Karpas-422 (cell line): ENCODE measurements at regions not wholly inside any gene's neighbourhood (a gene's known extent, or its start where the extent isn't known, plus 50 kb on each side); places are given as distances from the start of the nearest gene placed in this dataset.
"Not testable (repeated sequence)": the region's sequence is repeated elsewhere in the genome, so short reads cannot be mapped to it uniquely, and the experiment has no call there.

ENCODE experiments used
- DNase-seq: peaks from one replicate; pipeline ENCODE4 v3.0.0-alpha.2; 2015
- H2AFZ ChIP-seq: fragments of 200-600 bp; sonication (generic); 2 replicates; pipeline ENCODE4 v1.6.1; 2014; ENCODE audit warnings: antibody characterized with exemption, low read length, mixed read lengths
- H3K27ac ChIP-seq: fragments of 200-600 bp; sonication (generic); 2 replicates; pipeline ENCODE4 v1.5.1; 2014; ENCODE audit warnings: mild to moderate bottlenecking, low read length, moderate library complexity
- H3K27me3 ChIP-seq: fragments of 200-600 bp; sonication (generic); 2 replicates; pipeline ENCODE4 v1.6.1; 2014; ENCODE audit warnings: low read length, mixed read lengths
- H3K36me3 ChIP-seq: fragments of 200-600 bp; sonication (generic); 2 replicates; pipeline ENCODE4 v1.6.1; 2014; ENCODE audit warnings: low read length, mixed read lengths; ENCODE audit not compliant: insufficient read depth
- H3K4me1 ChIP-seq: fragments of 200-600 bp; sonication (generic); 2 replicates; pipeline ENCODE4 v1.6.1; 2014; ENCODE audit warnings: mild to moderate bottlenecking, low read length, mixed read lengths
- H3K4me2 ChIP-seq: fragments of 200-600 bp; sonication (generic); 2 replicates; pipeline ENCODE4 v1.6.1; 2014; ENCODE audit warnings: low read length, low read depth, mild to moderate bottlenecking; ENCODE audit not compliant: poor library complexity, severe bottlenecking
- H3K4me3 ChIP-seq: fragments of 200-600 bp; sonication (generic); 2 replicates; pipeline ENCODE4 v1.5.1; 2014; ENCODE audit warnings: mild to moderate bottlenecking, antibody characterized with exemption, low read length, mixed read lengths
- H3K79me2 ChIP-seq: fragments of 200-600 bp; sonication (generic); 2 replicates; pipeline ENCODE4 v1.6.1; 2014; ENCODE audit warnings: mild to moderate bottlenecking, low read length, mixed read lengths
- H3K9ac ChIP-seq: fragments of 200-600 bp; sonication (generic); 2 replicates; pipeline ENCODE4 v1.6.0; 2014; ENCODE audit warnings: low read length
- H3K9me2 ChIP-seq: fragments of 200-600 bp; sonication (generic), shearing (Covaris generic); replicated peaks from 2 replicates; pipeline ENCODE4 v1.6.0; 2014; ENCODE audit warnings: mild to moderate bottlenecking, low read length, moderate library complexity; ENCODE audit not compliant: insufficient read depth
- H3K9me3 ChIP-seq: fragments of 300-700, 200-600 bp; sonication (generic); 2 replicates; pipeline ENCODE4 v1.6.1; 2014; ENCODE audit warnings: low read length, mixed read lengths
- H4K20me1 ChIP-seq: fragments of 200-600 bp; sonication (generic); 2 replicates; pipeline ENCODE4 v1.6.1; 2014; ENCODE audit warnings: mild to moderate bottlenecking, antibody characterized with exemption, low read length, low read depth; ENCODE audit not compliant: insufficient read depth

DNA sequence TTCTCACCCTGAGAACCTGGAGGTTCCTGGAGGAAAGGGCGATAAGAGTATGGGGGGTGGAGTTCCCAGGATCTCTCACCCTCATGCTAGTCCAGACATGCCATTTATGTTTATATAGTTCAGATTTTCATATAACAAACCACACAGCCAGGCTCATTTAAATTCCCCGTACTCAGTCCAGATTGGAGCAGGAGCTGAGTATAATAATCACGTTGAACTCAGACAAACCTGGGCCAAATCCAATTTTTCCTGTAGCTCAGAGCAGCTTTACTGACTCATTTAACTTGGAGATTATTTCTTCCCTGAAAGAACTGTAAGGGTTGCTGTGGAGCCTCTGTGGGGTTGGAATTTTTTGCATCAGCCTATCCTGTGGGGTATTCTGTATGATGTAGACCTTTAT lies 660.8 kb downstream of the TMEM121 start:
- no peaks in the 10 kb centered on the region for H3K9me3 ChIP-seq
- H3K4me1 ChIP-seq: no peaks in the 10 kb centered on the region
- no peak overlapping the region for H3K4me2 ChIP-seq
- DNase-seq: no peak
- H2AFZ ChIP-seq: no peak overlapping the region
- no peak overlapping the region for H3K9ac ChIP-seq
- H3K9me2 ChIP-seq: no peaks in the 10 kb centered on the region
- no peak overlapping the region for H3K27ac ChIP-seq
- H3K36me3 ChIP-seq: no peaks in the 10 kb centered on the region
- H3K79me2 ChIP-seq: no peaks in the 10 kb centered on the region
- no peaks in the 10 kb centered on the region for H3K27me3 ChIP-seq
- no peak overlapping the region for H3K4me3 ChIP-seq
- no peaks in the 10 kb centered on the region for H4K20me1 ChIP-seq

GRCh38 chr14:106192701-106193100 lies 666.3 kb downstream of the TMEM121 start:
- DNase-seq, H4K20me1 ChIP-seq, H3K9ac ChIP-seq, H3K36me3 ChIP-seq, H3K9me3 ChIP-seq, H3K9me2 ChIP-seq, H2AFZ ChIP-seq, H3K4me3 ChIP-seq, H3K79me2 ChIP-seq, H3K27me3 ChIP-seq, H3K4me1 ChIP-seq, H3K4me2 ChIP-seq, H3K27ac ChIP-seq: not testable (repeated sequence)

DNA sequence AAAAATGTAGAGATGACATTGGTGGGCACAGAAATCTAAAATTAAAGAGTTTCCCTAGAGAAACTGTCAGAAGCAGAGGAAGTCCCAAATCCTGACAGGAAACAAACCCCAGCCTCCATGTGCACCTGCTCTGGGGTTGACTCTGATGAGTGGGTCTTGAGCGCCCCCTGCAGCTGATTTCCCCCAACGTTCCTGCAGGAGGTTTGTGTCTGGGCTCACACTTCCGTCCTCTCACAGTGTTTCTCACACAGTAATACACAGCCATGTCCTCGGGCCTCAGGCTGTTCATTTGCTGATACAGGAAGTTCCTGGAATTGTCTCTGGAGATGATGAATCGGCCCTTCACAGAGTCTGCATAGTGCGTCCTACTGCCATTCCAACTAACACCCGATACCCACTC lies 670.1 kb downstream of the TMEM121 start:
- H3K4me3 ChIP-seq, H3K9me2 ChIP-seq, H3K9me3 ChIP-seq, H3K27me3 ChIP-seq, H3K4me1 ChIP-seq, H3K4me2 ChIP-seq, DNase-seq, H2AFZ ChIP-seq, H3K79me2 ChIP-seq, H3K27ac ChIP-seq, H4K20me1 ChIP-seq, H3K36me3 ChIP-seq, H3K9ac ChIP-seq: not testable (repeated sequence)

DNA sequence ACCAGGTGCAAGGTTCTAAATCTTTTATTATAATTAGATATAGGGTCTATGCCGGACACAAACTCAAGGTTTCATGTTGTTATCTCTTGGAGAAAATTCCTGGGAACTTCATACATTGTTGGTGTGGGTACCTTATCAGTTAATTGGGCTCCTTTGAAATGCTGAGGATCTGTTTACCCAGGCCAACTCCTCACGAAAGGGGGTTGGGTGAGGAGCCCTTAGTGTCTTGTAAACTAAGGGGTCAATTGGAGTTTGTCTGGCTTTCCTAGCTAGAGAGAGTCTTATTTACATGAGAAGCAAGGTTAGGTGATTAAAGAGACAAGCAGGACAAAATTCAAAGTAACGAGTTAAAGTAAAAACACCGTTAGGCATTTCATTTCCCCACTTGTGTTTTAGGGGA lies 670.9 kb downstream of the TMEM121 start:
- not testable (repeated sequence) for H2AFZ ChIP-seq, H3K9ac ChIP-seq, H3K9me2 ChIP-seq, H3K4me1 ChIP-seq, H3K9me3 ChIP-seq, DNase-seq, H3K36me3 ChIP-seq, H3K4me3 ChIP-seq, H4K20me1 ChIP-seq, H3K79me2 ChIP-seq, H3K27ac ChIP-seq, H3K4me2 ChIP-seq, H3K27me3 ChIP-seq

DNA sequence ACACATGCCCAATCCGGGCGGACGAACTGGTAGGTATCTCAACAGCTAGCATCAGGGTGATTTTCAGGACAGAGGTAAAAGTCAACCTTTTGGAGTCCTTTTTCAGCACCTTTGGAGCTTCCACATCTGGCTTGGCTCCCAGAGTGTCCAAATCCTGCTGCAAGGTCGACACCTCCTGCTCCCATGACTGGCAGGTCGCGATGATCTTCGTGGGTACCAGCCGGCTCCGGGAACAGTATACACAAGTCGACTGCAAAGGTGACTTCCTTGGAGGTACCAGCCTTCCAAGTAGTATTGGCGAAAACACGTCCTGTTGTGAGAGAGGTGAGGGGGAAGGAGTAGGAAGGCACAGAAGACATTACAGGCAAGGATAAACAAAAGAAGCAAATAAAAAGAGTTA lies 672.7 kb downstream of the TMEM121 start:
- no peak overlapping the region for H3K4me3 ChIP-seq
- no peak overlapping the region for H2AFZ ChIP-seq
- no peaks in the 10 kb centered on the region for H3K79me2 ChIP-seq
- no peaks in the 10 kb centered on the region for H4K20me1 ChIP-seq
- no peaks in the 10 kb centered on the region for H3K4me1 ChIP-seq
- no peaks in the 10 kb centered on the region for H3K36me3 ChIP-seq
- H3K9me3 ChIP-seq: no peaks in the 10 kb centered on the region
- H3K27ac ChIP-seq: no peak overlapping the region
- H3K9ac ChIP-seq: no peak overlapping the region
- H3K4me2 ChIP-seq: no peak overlapping the region
- DNase-seq: no peak
- no peaks in the 10 kb centered on the region for H3K9me2 ChIP-seq
- no peaks in the 10 kb centered on the region for H3K27me3 ChIP-seq

- Histone ChIP-seq H3K9me3 (no peaks in the 10 kb centered on the region), H2AFZ (no peak overlapping the region), H3K4me3 (no peak overlapping the region), H3K4me2 (no peak overlapping the region), H4K20me1 (no peaks in the 10 kb centered on the region), H3K36me3 (no peaks in the 10 kb centered on the region), H3K79me2 (no peaks in the 10 kb centered on the region), H3K4me1 (no peaks in the 10 kb centered on the region), H3K9me2 (no peaks in the 10 kb centered on the region), H3K27me3 (no peaks in the 10 kb centered on the region), H3K27ac (no peak overlapping the region), H3K9ac (no peak overlapping the region)
- DNase-seq: no peak
Observed at GRCh38 chr14:106200541-106201315, 674.3 kb downstream of the TMEM121 start.

DNA sequence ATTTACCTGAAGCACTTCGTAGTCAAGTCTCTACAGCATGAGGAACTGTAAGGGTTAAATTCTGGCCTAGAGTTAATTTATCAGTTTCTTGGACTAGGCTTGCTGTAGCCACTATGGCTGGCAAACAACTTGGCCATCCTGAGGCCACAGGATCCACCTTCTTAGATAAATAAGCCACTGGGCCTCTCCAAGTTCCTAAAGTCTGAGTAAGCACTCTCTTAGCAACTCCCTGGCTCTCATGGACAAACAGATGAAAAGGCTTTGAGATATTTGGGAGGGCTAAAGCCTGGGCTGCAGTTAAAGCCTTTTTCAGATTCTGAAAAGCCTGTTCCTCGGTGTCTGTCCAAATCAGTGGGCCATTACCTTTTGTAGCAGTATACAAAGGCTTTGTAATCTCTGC lies 675.0 kb downstream of the TMEM121 start:
- Histone ChIP-seq H3K27ac (no peak overlapping the region), H3K79me2 (no peaks in the 10 kb centered on the region), H4K20me1 (no peaks in the 10 kb centered on the region), H3K9ac (no peak overlapping the region), H3K27me3 (no peaks in the 10 kb centered on the region), H3K4me1 (no peaks in the 10 kb centered on the region), H3K9me2 (no peaks in the 10 kb centered on the region), H2AFZ (no peak overlapping the region), H3K9me3 (no peaks in the 10 kb centered on the region), H3K4me3 (no peak overlapping the region), H3K36me3 (no peaks in the 10 kb centered on the region), H3K4me2 (no peak overlapping the region)
- no peak for DNase-seq

DNA sequence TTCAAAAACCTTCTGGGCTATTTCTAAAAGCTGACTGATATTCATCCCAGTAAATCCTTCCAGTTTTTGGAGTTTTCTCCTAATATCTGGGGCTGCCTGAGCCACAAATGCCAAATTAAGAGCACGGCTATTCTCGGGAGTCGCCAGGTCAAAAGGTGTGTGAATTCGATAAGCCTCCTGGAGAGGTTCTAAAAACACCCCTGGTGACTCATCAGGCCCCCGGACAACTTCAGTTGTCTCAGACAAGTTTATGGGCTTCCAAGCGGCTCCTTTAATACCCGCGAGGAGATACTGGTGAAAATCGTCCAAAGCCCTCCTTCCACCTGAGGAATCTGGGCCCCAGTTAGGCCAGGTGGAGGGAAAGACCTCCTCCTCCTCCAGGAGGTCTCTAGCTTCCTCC lies 677.1 kb downstream of the TMEM121 start:
- Histone ChIP-seq H3K27ac (no peak overlapping the region), H3K9me2 (no peaks in the 10 kb centered on the region), H3K4me3 (no peak overlapping the region), H3K9me3 (no peaks in the 10 kb centered on the region), H3K4me1 (no peaks in the 10 kb centered on the region), H3K9ac (no peak overlapping the region), H3K36me3 (no peaks in the 10 kb centered on the region), H3K27me3 (no peaks in the 10 kb centered on the region), H3K4me2 (no peak overlapping the region), H4K20me1 (no peaks in the 10 kb centered on the region), H2AFZ (no peak overlapping the region), H3K79me2 (no peaks in the 10 kb centered on the region)
- no peak for DNase-seq

DNA sequence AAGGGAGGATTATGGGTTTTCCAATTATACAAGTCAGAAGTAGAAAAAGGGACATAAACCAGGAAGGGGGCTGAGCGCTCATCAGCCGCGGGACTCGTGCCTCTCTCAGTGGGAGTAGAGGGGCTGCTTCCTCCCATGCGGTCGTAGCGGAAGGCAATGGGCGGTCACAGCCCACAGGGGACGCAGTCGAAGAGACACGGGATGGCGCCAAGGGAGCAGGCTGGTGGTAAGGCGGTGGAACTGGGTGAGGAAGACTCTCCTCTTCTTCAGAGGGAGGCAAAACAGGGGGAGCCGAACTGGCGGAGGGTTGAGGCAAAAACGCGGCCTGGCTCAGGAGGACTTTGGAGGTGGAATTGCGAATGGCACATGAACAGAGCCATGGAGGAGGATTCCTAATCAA lies 677.7 kb downstream of the TMEM121 start:
- no peak for DNase-seq
- Histone ChIP-seq H3K4me2 (no peak overlapping the region), H3K4me3 (no peak overlapping the region), H3K79me2 (no peaks in the 10 kb centered on the region), H2AFZ (no peak overlapping the region), H3K27me3 (no peaks in the 10 kb centered on the region), H3K9me3 (no peaks in the 10 kb centered on the region), H3K27ac (no peak overlapping the region), H3K36me3 (no peaks in the 10 kb centered on the region), H3K4me1 (no peaks in the 10 kb centered on the region), H4K20me1 (no peaks in the 10 kb centered on the region), H3K9me2 (no peaks in the 10 kb centered on the region), H3K9ac (no peak overlapping the region)
